ENCODE measurements at regions not wholly inside any gene's neighbourhood (a gene's known extent, or its start where the extent isn't known, plus 50 kb on each side); places are given as distances from the start of the nearest gene placed in this dataset.

- no peak for DNase-seq
Measured at GRCh38 chr13:44101347-44102083, 221.8 kb downstream of the LACC1 start.

GRCh38 chr13:44103429-44104196 lies 223.9 kb downstream of the LACC1 start:
- no peak for DNase-seq

- DNase-seq = peak; percentile 87
Measured at GRCh38 chr13:44104197-44104490, 224.4 kb downstream of the LACC1 start.

- no peak for DNase-seq
Measured at GRCh38 chr13:44104969-44105368, 225.3 kb downstream of the LACC1 start.

- peak; percentile 57 for DNase-seq
Measured at GRCh38 chr13:44106266-44107152, 226.8 kb downstream of the LACC1 start.

- DNase-seq = no peak
Measured at GRCh38 chr13:44107357-44108121, 227.8 kb downstream of the LACC1 start.

- DNase-seq = no peak
Measured at GRCh38 chr13:44108331-44108858, 228.7 kb downstream of the LACC1 start.

GRCh38 chr13:44110091-44110621 lies 230.5 kb downstream of the LACC1 start:
- no peak for DNase-seq

GRCh38 chr13:44111701-44112100 lies 232.0 kb downstream of the LACC1 start:
- no peak for DNase-seq

GRCh38 chr13:44112700-44113329 lies 233.1 kb downstream of the LACC1 start:
- DNase-seq = no peak

GRCh38 chr13:44116562-44117332 lies 237.0 kb downstream of the LACC1 start:
- peak; percentile 51 for DNase-seq

- peak; percentile 61 for DNase-seq
Measured at GRCh38 chr13:44117351-44117750, 237.6 kb downstream of the LACC1 start.

GRCh38 chr13:44117816-44118215 lies 238.1 kb downstream of the LACC1 start:
- no peak for DNase-seq

- DNase-seq = no peak
Measured at GRCh38 chr13:44118881-44119280, 239.2 kb downstream of the LACC1 start.

- DNase-seq = peak; percentile 75
Measured at GRCh38 chr13:44120043-44120442, 240.3 kb downstream of the LACC1 start.

- DNase-seq = peak; percentile 64
Measured at GRCh38 chr13:44120849-44121755, 241.4 kb downstream of the LACC1 start.

GRCh38 chr13:44124352-44124751 lies 244.6 kb downstream of the LACC1 start:
- no peak for DNase-seq

- DNase-seq = no peak
Measured at GRCh38 chr13:44125943-44126469, 246.3 kb downstream of the LACC1 start.

- peak; percentile 44 for DNase-seq
Measured at GRCh38 chr13:44128552-44129001, 245.0 kb upstream of the SERP2 start.
